ENCODE measurements at regions not wholly inside any gene's neighbourhood (a gene's known extent, or its start where the extent isn't known, plus 50 kb on each side); places are given as distances from the start of the nearest gene placed in this dataset.

DNA sequence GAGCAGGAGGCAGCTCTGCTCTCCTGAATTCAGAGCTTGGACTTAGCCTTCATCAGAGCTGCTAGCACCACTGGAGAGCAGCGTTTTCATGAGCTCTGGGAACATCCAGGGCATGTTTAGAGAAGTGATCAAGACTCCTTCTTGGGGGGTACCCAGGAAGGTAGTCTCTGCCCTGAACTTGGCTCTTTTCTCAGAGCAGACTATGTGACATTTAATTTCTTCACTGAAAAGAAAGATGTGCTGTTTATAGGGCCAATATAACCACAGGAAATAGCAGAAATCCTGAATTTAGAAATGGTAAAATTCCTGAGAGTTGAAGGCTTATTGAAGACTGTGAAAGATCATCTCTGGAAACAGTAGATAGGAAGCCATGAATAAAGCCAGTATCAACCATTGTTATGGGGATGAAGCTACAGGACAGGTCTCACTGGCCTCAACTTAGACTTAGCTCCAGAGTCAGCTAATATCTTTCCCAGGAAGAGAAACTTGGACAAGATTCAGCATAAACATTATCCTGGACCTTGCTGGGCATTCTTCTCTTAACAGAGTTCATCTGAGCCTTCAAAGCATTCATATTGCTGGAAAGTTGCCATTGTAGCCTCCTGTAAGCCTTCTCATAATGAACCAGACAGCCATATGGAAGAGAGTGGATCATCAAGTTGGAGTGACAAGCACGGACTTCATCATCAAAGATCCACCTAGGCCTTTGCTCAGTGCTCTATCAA is 386.6 kb upstream of the THBS1 start:
- DNase-seq, result no peak

DNA sequence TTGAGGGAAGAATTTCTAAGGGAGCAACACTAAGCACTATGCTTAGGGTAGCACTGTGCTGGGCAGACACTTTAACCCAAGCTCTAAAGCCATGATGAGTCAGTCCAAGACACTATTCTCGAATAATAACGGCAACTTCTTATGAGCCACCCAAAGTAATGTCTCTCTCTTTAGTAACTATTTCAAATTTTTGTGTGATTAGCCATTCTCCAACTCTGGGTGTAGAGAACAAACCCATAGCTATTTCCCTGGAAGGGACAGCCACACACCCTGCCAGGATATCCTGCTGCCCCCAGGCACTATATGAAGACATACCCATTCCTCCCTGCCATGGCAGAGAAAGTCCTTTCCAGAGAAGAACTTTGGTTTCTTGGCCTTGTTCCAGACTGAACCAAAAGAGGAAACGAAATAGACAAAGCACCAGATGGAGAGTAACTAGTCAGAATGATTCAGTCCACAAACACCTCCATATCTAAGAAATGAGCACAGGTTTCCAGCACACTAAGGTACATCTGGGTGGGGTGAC is 384.9 kb upstream of the THBS1 start:
- DNase-seq, result no peak

DNA sequence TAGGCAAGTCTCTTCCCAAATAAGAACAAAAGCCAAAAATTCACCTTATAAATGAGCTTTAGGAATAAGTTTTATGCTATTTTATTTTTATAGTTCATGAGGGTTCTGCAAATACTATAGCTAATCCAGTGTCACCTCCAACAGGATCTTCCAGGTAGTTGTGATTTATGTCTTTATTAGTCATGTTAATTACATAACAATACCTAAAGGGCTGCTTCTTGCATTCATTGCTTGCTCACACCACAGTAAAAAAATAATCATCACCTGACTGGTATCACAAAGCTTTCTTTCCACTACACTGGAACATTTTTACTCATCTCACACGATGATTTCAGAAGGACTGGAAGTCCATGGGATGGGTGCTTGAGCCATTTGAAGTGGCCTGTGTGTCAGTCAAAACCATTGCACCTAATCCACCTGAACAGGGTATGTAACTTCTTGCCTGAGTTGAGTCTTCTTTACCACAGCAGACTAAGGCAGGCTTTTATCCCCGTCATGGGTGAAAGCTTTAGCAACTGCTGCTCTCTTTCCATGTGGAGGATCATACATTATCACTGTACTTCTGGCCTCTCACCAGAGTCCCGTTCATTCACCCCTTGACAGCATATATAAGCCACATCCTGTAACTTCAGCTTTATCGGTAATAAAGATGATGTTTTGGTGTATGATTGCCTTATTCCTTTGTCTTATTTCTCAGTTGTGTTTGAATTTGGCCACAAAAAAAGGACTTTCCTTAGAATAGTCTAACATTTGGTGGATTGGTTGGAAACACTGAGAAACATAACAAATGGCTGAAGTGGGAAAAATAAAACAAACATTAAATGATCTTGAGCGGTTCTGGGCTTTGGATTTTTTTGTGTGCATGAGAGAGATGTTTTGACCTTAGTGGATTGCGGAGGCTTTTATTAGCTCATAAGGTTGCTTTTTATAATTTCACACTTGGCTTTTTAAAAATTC is 382.6 kb upstream of the THBS1 start:
- DNase-seq, result no peak

DNA sequence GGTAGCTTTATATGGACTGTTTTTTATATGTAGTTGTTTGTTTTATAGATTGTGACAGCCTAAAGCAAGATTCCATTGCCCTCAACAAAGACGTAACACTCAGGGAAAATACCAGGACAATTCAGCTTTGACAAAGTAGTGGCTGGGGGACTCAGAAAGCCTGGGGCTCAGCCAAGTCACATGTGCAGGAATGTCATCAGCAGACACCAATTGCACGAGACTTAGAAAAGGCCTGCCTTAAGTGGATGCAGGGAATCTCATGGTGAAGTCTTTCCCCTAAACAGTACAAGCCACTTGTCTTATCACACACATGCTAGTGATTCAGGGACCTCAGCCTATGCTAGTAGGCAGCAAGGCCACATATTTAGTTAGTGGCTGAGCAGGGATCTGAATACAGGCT is 381.8 kb upstream of the THBS1 start:
- no peak for DNase-seq

DNA sequence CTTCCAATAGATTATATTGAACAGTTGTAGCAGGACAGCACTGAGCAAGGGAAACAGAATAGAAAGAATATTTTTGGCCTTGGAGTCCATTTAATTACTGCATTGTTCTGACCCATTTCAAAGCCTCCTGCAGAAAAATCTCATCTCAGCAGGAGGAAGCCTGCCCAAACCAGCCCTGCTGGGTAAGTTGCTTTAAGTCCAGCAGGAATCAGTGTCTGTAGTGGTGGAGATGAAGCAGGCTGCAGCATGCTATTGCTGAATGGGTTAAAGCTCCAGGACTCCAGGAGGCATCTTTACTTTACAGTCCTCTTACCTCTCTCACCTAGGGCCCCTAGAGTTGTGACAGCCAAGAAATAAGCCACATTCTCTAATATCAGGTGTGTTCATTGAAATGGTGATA is 380.3 kb upstream of the THBS1 start:
- DNase-seq, result no peak

DNA sequence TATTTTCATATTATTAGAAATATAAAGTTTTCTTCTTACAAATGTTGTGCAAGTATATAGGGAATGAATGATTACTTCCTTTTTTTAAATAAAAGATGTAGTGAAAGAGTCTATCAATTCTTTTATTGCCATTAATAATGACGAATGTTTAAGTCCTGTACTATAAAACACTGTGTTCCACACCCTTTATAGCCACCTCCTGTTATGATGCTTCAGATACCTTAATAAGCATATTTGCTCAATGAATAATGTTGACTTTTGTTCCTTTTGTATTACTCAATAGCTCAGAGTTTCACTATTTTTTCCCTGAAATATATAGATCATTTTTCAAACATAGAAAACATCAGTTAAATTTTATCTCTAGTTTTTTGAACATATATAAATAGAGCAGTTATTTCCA is 378.2 kb upstream of the THBS1 start:
- no peak for DNase-seq

DNA sequence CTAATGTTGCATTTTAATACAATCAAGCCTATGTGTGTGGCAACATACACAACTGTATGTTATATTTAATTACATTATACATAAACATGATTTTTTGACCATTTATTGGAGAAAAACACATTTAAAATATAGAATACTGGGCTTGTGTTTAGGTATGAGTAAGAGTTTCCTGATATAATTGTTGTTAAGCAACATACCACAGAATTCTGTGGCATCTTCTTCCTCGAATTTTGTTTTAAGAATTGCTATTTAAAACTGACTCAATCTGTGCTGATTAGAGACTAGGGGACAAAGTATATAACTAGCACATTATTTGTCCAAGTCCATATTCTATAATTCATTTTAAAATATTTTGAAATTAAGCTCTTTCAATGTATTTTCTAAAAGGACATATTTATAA is 376.8 kb upstream of the THBS1 start:
- no peak for DNase-seq

DNA sequence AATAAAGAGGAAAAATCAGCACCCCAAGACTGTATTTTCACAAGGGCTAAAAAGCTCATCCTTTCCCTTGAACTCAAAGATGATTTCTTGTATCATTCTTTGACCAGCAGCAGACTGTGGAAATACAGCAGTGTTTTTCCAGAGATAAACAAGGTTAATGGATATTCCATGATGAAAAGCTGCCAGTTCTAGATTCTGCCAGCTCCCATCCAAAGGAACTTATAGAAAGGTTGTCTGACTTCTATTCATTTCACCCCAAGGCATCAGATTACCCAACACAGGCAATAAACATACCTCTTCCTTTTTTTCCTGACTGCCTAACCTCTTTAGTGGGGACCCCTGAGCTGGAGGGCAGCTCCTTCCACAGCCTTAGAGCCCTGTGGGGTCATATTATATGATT is 375.8 kb upstream of the THBS1 start:
- no peak for DNase-seq

DNA sequence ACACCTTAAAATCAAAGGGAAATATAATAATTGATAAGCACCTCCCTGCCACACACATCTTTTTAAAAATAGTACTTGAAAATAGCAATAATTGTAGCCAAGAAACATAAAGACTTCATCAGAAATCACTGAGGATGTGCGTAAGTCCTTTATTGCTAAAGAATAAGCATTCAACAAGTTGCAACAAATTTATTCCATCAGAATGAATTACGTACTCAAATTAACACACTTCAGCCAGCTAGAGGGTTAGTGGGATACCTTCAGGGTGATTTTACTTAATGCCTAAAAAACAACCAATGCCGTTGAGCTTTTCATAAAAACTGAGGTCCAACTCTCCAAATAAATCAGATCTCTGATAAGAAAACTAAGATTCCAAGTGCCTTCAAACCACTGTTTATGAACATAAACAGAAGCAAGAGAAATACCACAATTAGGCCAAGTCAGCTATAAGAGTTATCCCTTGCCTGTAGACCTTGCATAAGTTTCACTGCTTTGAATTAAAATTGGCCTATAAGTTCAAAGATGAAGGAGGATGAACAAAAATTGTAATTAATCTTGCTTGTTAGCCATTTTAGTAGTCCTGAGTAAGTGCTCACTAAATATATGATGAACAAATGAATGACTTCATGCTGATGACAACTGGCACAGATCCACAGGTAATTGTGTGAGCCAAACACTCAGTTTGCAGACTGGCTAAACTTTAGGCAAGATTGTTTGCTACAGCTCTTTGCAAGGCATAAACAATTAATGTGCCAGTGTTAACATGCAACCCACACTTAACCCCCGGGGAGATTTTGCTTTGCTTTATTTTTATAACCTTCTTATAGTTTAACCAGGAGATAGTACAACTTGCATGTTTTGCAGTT is 375.1 kb upstream of the THBS1 start:
- DNase-seq, result no peak

DNA sequence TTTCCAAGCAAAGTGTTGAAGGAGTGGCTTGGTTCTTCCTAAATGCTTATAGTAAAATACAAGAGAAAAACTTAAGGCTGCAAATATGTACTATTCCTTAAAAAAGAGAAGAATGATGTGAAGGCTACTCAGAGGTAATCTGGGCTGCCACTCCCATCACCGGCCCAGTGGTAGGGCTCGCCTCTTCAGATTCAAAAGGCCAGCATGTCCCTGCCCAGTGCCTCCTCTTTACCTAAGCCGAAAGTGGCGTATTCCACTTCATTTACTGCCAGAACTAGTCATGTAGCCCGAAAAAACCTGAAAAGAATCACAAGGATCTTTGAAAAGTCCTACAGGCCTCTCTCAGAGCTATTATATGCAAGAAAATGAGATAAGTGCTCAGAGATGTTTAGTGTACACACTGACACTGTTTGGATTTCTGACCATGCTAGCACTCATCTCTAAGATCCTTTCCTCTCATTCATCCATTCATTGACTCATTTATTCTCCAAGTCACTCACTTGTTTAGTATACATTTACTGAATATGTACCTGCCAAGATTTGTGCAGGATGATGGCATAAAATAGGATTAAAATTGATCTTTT is 373.3 kb upstream of the THBS1 start:
- DNase-seq, result no peak

DNA sequence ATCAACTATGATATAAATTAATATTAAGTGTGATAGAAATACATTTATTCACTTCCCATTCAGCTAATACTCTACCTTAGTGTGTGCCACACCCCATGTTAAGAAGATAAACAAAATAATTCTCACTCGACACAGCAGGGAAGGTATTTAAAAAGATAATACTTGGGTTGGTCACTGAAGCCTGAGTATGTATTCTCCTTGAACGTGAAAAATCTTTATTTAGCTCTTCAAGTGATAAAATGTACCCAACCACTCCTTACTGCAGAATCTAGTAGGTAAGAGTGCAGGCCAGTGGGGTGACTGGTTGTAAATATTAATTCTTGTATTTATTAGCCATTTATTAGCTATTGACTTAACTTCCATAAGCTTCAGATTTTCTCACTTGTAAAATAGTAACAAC is 372.7 kb upstream of the THBS1 start:
- no peak for DNase-seq

DNA sequence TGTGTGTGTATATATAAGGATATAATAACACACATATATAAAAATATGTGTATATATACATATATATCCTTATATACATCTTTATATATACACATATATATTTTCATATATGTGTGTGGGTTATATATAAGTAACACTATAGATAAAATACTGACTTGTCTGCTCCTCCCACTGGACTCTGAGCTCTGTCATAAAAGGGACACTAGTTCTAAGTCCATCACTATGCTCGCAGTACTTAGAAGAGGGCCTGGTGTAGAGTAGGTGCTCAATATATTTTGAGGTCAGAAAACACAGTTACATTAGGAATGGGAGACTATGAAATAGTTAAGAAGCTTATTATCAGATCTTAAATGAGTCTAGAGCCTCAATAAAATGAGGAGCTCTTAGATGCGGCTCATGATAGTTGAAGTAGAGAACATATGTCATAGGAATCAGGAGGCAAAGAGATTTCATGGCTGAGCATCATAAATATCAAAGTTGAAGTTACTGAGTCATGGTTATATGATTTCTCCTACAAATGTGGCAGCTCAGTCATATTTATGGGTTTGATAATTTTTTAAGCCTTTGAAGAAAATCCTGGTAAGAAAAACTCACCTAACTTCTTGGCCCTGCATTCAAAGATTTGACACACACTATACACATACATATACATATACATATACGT is 371.2 kb upstream of the THBS1 start:
- no peak for DNase-seq

DNA sequence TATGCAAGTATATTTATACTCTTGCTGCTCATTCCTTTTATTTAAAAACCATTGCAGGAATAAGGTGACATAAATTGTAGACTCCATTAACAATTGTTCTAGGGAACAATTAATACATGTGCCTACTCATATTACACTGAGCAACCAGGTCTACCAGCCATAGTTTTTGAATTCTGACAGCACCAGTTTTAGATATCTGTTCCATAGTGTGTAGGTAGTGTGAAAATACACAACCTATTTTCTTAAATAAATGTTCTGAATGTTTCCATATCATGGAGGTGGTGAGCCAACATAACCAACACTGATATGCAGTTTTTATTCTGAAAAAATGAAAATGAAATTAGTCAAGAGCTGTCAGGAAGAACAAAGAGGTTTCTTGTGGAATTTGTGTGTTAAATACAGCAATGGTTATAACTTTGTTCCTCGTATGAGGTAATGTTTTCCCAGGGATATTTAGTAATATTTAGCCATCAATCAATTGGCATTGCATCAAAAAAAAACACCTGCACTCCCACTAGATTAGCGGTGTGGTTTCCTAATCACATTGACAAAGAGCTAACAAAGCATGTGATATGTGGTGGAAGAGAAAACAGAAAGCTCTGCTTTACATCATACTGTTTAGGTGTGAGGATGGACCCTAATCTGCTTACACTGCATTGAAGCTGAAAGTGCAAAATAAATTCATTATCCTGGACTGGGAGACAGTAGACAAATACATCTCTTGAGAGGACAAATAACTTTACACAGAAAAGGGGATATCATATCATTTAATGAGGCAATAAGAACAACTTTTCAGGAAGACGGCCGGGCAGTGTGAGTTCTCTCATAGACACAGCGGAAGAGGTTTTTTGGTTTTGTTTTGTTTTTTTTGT is 369.5 kb upstream of the THBS1 start:
- no peak for DNase-seq

DNA sequence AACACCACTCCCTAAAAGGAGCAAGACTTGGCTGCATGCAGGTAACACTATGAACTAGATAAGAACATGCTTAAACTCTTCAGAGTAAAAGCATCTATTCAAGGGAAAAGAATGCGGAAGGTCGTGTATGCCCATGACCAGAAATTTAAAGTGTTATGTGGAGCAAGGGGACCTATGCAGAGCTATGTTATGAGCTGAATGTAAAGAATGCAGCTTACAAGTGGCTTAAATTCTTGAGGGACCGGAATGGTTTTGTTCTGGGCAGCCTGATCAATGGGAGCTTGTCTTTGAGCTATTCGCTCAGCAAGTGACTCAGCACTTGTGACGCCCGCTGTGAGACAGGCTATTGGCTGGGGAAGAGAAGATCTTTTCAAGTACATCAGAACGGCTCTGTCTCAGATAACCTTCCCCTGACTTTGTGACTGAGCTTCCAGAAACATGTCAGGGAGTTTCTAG is 367.5 kb upstream of the THBS1 start:
- DNase-seq, result no peak

DNA sequence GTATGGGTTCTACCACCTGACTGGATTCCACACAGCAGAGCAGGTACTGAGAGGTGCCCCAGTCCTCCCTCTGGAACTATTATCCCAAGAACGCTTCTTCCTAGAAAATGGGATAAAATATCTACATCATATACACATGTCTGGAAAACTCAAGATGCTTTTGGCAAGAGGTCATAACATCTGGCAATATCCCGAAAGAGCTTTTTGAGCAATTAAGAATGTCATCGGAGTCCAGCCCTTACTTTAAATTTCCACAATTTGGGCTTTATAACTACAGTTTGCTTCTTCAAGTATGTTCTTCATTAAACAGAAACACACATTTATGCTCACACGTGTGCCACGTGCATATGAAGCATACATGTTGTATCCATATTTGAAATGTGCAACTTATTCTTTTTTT is 365.9 kb upstream of the THBS1 start:
- no peak for DNase-seq

DNA sequence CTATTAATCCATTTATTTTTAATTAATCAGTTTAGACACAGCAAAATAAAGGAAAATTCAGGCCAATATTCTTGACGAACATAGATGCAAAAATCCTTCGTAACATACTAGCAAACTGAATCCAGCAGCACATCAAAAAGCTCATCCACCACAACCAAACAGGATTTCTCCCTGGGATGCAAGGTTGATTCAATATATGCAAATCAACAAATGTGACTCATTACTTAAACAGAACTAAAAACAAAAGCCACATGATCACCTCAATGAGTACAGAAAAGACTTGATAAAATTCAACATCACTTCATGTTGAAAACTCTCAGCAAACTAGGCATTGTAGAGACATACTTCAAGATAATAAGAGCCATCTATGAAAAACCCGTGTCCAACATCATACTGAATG is 364.1 kb upstream of the THBS1 start:
- DNase-seq, result no peak

DNA sequence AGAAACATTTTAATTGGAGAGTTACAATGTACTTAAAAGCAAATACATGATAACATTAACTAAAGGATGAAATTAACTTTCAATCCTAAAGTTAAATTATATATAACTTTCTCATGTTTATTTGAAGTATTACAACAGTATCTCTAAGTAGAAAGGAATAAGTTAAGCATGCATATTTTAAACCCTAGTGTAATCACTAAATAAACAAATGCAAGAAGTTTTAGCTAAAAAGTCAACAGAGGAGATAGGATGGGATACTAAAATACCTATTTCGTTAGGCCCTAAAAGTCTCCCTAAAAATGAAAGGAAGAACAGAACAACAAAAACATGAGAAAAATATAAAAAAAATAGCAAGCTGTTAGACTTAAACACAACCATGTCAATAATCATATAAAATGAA is 361.3 kb upstream of the THBS1 start:
- DNase-seq, result no peak

DNA sequence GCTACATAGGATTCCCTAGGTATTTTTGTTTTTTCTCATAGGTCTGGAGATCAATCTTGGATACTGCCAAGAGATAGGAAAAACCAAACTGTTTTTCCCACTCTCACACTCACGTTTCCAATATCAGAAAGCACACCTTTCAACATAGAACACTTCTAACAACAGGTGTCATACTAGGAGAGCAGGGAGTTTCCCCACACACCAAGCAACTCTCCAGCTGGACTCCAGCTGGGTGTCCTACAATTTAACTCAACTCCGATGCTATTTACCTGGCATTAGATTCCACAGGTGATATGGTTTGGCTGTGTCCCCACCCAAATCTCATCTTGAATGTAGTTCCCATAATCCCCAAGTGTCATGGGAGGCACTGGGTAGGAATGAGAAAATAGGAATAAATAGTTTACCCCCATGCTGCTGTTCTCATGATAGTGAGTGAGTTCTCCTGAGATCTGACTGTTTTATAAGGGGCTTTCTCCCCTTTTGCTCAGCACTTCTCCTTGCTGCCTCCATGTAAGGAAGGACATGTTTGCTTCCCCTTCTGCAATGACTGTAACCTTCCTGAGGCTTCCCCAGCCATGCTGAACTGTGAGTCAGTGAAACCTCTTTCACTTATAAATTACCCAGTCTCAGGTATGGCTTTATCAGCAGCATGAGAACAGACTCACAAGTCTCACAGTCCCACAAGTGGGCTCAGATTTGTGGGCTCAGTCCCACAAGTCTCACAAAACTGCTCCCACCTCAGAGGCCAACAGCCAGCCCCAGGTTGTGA is 354.5 kb upstream of the THBS1 start:
- DNase-seq, result no peak

DNA sequence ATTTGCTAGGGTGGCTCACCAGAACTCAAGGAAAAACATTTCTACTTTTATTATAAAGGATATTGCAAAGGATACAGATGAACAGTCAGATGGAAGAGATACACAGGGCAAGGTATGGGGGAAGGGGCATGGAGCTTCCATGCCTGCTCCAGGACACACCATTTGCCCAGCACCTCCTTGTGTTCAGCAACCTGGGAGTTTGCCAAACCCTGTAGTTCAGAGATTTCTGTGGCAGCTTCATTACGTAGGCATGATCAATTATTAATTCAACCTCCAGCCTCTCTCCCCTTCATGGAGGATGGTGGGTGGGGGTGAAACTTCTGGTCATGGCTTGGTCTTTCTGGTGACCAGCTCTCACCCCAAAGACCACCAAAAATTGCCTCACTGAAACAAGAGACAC is 353.9 kb upstream of the THBS1 start:
- no peak for DNase-seq

DNA sequence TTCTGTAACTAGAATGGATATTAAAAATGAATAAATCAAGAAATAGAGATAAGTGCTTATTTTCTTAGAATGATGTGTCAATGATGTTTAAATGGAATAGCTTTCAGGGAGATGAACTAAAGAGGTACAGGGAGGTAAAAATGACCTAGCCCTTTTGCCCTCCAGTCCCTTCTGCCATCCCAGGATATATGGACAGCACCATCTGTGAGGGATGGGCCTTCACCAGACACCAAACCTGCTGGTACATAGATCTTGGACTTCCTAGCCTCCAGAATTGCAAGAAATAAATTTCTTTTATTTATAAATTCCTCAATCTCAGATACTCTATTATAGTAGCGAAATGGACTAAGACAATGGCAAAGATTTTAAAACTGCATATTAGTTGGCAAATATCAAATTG is 352.0 kb upstream of the THBS1 start:
- DNase-seq, result no peak

Data from NCI-H1436 treated with DMSO at 0.1 percent for 48 hours (cell line).